Vagina (tissue), 2 donors: ENCODE measurements at regions not wholly inside any gene's neighbourhood (a gene's known extent, or its start where the extent isn't known, plus 50 kb on each side); places are given as distances from the start of the nearest gene placed in this dataset.

Experiments
- DNase-seq, 2 donors: peaks; one replicate each; pipeline ENCODE4 v3.0.0-alpha.2; 2017; ENCODE audit errors: extremely low spot score in 2 of 2
- H3K27ac ChIP-seq: fragments of 200-600 bp; sonication (generic); one replicate; pipeline ENCODE4 v1.5.1; 2019
- H3K27me3 ChIP-seq: fragments of 200-600 bp; sonication (generic); one replicate; pipeline ENCODE4 v1.5.1; 2019
- H3K36me3 ChIP-seq, 2 donors: fragments of 200-600 bp; sonication (generic); one replicate each; pipeline ENCODE4 v1.5.1; 2017 to 2019
- H3K4me1 ChIP-seq: fragments of 200-600 bp; sonication (generic); one replicate; pipeline ENCODE4 v1.5.1; 2019
- H3K4me3 ChIP-seq, 2 donors: fragments of 200-600 bp; sonication (generic); 1 replicate in 1 of 2; 2 replicates in 1 of 2; pipeline ENCODE4 v1.5.1; 2016 to 2019
- H3K9me3 ChIP-seq: fragments of 200-600 bp; sonication (generic); one replicate; pipeline ENCODE4 v1.5.1; 2019
- POLR2A ChIP-seq, 2 donors: fragments of 450-650 bp; IDR thresholded peaks; one replicate each; pipeline ENCODE4 v1.6.1; 2017; ENCODE audit warnings: antibody characterized with exemption in 2 of 2, mild to moderate bottlenecking in 2 of 2, moderate library complexity in 2 of 2
- POLR2AphosphoS5 ChIP-seq, 2 donors: sonication (generic); formaldehyde crosslinking; IDR thresholded peaks; one replicate each; pipeline ENCODE4 v1.9.0; 2017; ENCODE audit warnings: antibody characterized with exemption in 2 of 2, mild to moderate bottlenecking in 2 of 2, low read depth in 1 of 2; ENCODE audit not compliant: insufficient read depth in 1 of 2
- intact Hi-C: fragments of 100-400 bp; cut with DNase I; formaldehyde crosslinking; loops from one replicate; pipeline ENCODE4 v1.15.1; 2023
- TF ChIP-seq, protein P1 (sequence below), 3 experiments: fragments of 450-650 bp in 2 of 3; fragments of 200-600 bp in 1 of 3; sonication (generic) in 1 of 3; IDR thresholded peaks; one replicate each; pipeline ENCODE4 v1.5.1; 2017 to 2019; ENCODE audit warnings: antibody characterized with exemption in 3 of 3, mild to moderate bottlenecking in 2 of 3, moderate library complexity in 2 of 3

DNA sequence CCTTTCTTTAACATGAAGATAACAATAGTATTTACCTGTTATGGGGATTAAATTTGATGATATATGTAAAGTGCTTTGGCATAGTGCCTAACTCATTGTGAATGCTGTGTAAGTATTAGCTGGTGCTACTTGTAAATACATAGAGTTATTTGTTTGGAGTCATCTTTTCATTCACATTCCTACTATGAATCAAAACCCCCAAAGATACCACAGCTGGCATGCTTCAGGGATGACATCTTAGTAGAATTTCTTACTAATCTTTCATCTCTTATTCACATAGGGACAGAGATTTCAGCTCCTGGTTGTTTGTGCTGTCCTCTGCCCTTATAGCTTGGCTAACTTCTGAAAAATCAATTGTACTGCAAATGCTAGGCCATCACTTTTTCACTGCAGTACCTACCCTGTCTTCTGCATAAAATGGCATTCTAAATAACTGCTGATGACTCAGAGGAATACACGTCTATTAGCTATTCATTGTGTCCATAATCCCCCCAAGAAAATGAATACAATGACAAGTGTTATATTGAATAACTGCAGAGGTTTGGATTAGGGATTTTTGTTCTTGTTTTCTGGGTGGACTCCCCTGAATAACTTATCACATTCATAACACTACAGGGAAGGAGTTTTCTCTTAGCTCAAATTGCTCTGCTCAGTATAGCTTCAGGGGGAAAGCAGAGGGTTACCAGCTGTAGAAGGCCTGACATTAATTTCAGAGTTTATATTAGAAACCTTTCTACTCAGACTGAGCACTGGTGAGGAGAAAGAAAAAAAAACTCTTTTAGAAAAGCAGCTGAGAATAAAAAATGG lies 192.2 kb upstream of the C9orf72 start:
- Histone ChIP-seq H3K4me3 (no peak overlapping the region), H3K36me3 (no peaks in the 10 kb centered on the region), H3K4me1 (no peaks in the 10 kb centered on the region), H3K27me3 (no peaks in the 10 kb centered on the region), H3K27ac (no peak overlapping the region), H3K9me3 (no peaks in the 10 kb centered on the region)
- intact Hi-C loops = no loop called here
- TF ChIP-seq, protein P1, sequence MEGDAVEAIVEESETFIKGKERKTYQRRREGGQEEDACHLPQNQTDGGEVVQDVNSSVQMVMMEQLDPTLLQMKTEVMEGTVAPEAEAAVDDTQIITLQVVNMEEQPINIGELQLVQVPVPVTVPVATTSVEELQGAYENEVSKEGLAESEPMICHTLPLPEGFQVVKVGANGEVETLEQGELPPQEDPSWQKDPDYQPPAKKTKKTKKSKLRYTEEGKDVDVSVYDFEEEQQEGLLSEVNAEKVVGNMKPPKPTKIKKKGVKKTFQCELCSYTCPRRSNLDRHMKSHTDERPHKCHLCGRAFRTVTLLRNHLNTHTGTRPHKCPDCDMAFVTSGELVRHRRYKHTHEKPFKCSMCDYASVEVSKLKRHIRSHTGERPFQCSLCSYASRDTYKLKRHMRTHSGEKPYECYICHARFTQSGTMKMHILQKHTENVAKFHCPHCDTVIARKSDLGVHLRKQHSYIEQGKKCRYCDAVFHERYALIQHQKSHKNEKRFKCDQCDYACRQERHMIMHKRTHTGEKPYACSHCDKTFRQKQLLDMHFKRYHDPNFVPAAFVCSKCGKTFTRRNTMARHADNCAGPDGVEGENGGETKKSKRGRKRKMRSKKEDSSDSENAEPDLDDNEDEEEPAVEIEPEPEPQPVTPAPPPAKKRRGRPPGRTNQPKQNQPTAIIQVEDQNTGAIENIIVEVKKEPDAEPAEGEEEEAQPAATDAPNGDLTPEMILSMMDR (IDR thresholded peaks at IDR 0.05) = no peak
- TF ChIP-seq POLR2AphosphoS5 (IDR thresholded peaks at IDR 0.05; ENCODE audit: insufficient read depth in 1 of 2, low read depth in 1 of 2) = no peak
- TF ChIP-seq POLR2A (IDR thresholded peaks at IDR 0.05) = no peak
- DNase-seq = no peak

DNA sequence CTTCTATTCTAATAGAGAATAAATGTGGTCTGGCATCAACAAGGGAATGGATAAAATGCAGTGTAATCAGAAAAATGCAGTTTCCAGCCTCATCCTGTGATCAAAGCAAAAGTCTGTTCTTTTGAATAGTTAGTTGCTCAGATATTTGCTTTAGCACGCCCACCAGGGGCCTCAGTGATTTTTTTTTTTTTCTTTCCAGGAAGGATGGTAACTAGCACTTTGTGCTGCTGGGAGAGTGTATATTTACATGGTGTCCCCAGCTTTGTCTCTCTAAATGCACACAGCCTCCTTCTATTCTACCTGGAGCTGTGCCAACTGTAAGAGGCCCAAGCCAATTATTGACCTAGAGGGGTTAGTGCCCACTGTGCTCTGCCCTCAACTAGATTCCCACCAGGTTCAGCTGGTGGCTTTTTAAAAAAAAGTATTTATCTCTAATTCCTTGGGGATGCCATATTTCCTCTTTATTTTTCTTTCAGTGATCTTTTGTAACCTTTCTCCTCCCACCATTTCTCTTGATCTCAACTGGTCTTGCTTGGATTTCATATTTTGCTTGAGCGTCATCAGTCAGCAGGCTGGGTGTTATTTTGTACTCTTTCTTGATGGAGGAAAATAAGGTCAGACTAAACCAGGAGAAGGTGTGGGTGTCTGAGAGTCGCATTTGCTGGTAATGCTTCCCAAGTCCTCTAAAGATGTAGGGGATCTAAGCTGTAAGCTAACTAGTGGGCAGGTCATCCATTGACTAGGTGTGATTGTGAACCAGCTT lies 193.0 kb upstream of the C9orf72 start:
- no peak overlapping the region for H3K27ac ChIP-seq
- H3K27me3 ChIP-seq = no peaks in the 10 kb centered on the region
- DNase-seq = no peak
- H3K9me3 ChIP-seq = no peaks in the 10 kb centered on the region
- no peaks in the 10 kb centered on the region for H3K36me3 ChIP-seq
- no peaks in the 10 kb centered on the region for H3K4me1 ChIP-seq
- no peak overlapping the region for H3K4me3 ChIP-seq
- TF ChIP-seq POLR2A (IDR thresholded peaks at IDR 0.05) = no peak
- TF ChIP-seq POLR2AphosphoS5 (IDR thresholded peaks at IDR 0.05; ENCODE audit: insufficient read depth in 1 of 2, low read depth in 1 of 2) = no peak
- TF ChIP-seq, protein P1 (IDR thresholded peaks at IDR 0.05) = no peak
- intact Hi-C loops = no loop called here

DNA sequence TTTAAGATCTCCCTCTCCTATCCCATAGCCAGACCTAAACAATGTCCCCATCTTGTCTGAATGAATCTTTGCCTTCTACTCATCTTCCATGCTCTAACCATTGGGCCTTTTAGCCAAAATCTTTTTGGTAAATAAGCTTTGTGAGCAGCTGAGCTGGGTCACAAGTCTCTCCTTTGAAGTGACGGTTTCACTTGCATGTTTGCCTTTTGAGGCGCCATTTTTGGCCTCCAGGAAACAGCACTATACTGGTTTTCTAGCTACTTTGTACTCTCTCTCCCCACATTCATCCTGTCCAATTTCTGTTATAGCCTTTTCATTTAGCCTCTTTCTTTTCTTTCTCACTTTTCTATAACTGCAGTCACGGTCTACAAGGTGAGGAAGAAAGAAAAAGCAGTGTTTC lies 195.5 kb upstream of the C9orf72 start:
- H3K36me3 ChIP-seq = no peaks in the 10 kb centered on the region
- DNase-seq = no peak
- H3K9me3 ChIP-seq = no peaks in the 10 kb centered on the region
- TF ChIP-seq POLR2A (IDR thresholded peaks at IDR 0.05) = no peak
- no peaks in the 10 kb centered on the region for H3K4me1 ChIP-seq
- H3K27ac ChIP-seq = no peak overlapping the region
- no peak overlapping the region for H3K4me3 ChIP-seq
- no peaks in the 10 kb centered on the region for H3K27me3 ChIP-seq
- intact Hi-C loops = no loop called here

DNA sequence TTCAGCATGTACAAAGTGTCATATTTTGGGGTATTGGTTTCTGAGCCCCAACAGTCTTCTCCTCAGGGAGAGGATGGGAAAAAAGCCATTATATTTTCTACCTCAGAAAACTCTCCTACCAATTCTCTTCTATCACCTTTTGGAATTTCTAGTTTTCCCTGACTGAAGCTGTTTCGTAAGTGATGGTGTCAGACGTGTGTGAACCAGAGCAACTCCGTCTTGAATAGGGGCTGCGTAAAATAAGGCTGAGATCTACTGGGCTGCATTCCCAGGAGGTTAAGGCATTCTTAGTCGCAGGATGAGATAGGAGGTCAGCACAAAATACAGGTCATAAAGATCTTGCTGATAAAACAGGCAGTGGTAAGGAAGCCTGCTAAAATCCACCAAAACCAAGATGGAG lies 197.3 kb upstream of the C9orf72 start:
- no peak for DNase-seq
- Histone ChIP-seq H3K4me3 (no peak overlapping the region), H3K9me3 (no peaks in the 10 kb centered on the region), H3K36me3 (no peaks in the 10 kb centered on the region), H3K4me1 (no peaks in the 10 kb centered on the region), H3K27me3 (no peaks in the 10 kb centered on the region), H3K27ac (no peak overlapping the region)
- intact Hi-C loops = no loop called here
- TF ChIP-seq, protein P1 (IDR thresholded peaks at IDR 0.05) = no peak
- no peak for TF ChIP-seq POLR2AphosphoS5 (IDR thresholded peaks at IDR 0.05; ENCODE audit: insufficient read depth in 1 of 2, low read depth in 1 of 2)
- no peak for TF ChIP-seq POLR2A (IDR thresholded peaks at IDR 0.05)

DNA sequence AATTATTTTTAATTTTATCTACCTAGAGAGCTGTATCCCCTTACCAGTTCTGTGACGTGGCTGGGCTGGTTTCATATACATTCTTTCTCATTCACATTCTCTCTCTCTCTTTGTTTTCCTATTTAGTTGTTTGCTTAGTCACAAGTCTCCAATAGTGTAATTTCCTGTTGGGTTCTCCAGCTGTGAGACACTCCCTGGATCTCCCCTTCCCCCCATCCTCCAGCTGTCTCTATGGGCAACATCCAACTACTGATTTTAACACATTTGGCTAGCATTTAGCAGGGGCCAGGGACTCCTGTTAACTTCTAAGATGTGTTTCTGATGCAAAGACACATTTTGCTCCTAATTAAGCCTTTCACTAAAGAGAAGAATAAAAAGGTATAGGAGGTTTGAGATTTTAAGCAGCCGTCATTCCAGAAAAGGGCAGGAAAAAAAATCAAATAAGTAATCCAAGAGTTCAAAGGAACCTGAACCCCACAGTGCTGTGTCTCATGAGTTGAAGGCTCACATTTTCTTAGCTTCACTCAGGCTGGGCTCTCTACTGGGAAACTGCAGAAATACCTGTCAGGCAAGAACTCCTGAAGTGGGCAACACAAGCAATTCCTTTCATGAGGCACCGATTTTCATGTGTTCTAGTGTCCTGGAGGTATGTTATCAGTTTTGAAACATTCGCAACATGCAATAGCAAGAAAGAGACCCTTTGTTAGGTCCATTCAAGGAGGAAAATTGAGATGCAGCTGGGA lies 198.7 kb upstream of the C9orf72 start:
- no peak for TF ChIP-seq POLR2AphosphoS5 (IDR thresholded peaks at IDR 0.05; ENCODE audit: insufficient read depth in 1 of 2, low read depth in 1 of 2)
- no peak for DNase-seq
- Histone ChIP-seq H3K9me3 (no peaks in the 10 kb centered on the region), H3K27ac (no peak overlapping the region), H3K4me3 (no peak overlapping the region), H3K27me3 (no peaks in the 10 kb centered on the region), H3K4me1 (no peaks in the 10 kb centered on the region), H3K36me3 (no peaks in the 10 kb centered on the region)
- intact Hi-C loops = no loop called here
